ENCODE measurements at regions not wholly inside any gene's neighbourhood (a gene's known extent, or its start where the extent isn't known, plus 50 kb on each side); places are given as distances from the start of the nearest gene placed in this dataset.

GRCh38 chr11:123361110-123361509, 69.0 kb upstream of the GRAMD1B start:
- no peaks in the 10 kb centered on the region for H3K36me3 Mint-ChIP-seq (ENCODE audit: low read depth)
- Histone ChIP-seq H3K36me3 (ENCODE audit: control insufficient read depth, insufficient read depth, low read length) (no peaks in the 10 kb centered on the region), H3K4me3 (ENCODE audit: low read length) (no peak overlapping the region), H3K27ac (ENCODE audit: low read depth, low read length) (no peak overlapping the region), H3K27me3 (ENCODE audit: control insufficient read depth, insufficient read depth, low read length, poor library complexity, severe bottlenecking) (peaks cover 70% of the 10 kb centered on the region), H3K9ac (ENCODE audit: extremely low read depth, low read length, poor library complexity, severe bottlenecking) (no peak overlapping the region), H3K9me3 (ENCODE audit: control insufficient read depth, low read length) (no peaks in the 10 kb centered on the region), H3K4me1 (ENCODE audit: control insufficient read depth, insufficient read depth, low read length) (peaks cover 3% of the 10 kb centered on the region)
- peaks cover 8% of the 10 kb centered on the region for H3K4me1 Mint-ChIP-seq
- WGBS, 2 experiments (ENCODE audit: insufficient coverage in 1 of 2, insufficient read length in 1 of 2), result 91 to 100% methylated on average over 1 of the region's 1 CpG
- peaks cover 80% of the 10 kb centered on the region for H3K27me3 Mint-ChIP-seq (ENCODE audit: insufficient read depth)
- H3K4me3 Mint-ChIP-seq, result no peak overlapping the region
- H3K9me3 Mint-ChIP-seq, result no peaks in the 10 kb centered on the region
- DNase-seq, result no peak
- no peak overlapping the region for H3K27ac Mint-ChIP-seq
- no peak for TF ChIP-seq CTCF (conservative IDR thresholded peaks at IDR 0.05)

GRCh38 chr11:123360267-123360936, 69.7 kb upstream of the GRAMD1B start:
- H3K36me3 ChIP-seq (ENCODE audit: control insufficient read depth, insufficient read depth, low read length), result no peaks in the 10 kb centered on the region
- no peak overlapping the region for H3K27ac ChIP-seq (ENCODE audit: low read depth, low read length)
- H3K27me3 Mint-ChIP-seq (ENCODE audit: insufficient read depth), result peaks cover 87% of the 10 kb centered on the region
- H3K4me3 Mint-ChIP-seq, result no peak overlapping the region
- peaks cover 70% of the 10 kb centered on the region for H3K27me3 ChIP-seq (ENCODE audit: control insufficient read depth, insufficient read depth, low read length, poor library complexity, severe bottlenecking)
- no peak for TF ChIP-seq CTCF (conservative IDR thresholded peaks at IDR 0.05)
- no peaks in the 10 kb centered on the region for H3K9me3 Mint-ChIP-seq
- no peak for DNase-seq
- H3K9ac ChIP-seq (ENCODE audit: extremely low read depth, low read length, poor library complexity, severe bottlenecking), result no peak overlapping the region
- no peaks in the 10 kb centered on the region for H3K9me3 ChIP-seq (ENCODE audit: control insufficient read depth, low read length)
- H3K36me3 Mint-ChIP-seq (ENCODE audit: low read depth), result no peaks in the 10 kb centered on the region
- peaks cover 8% of the 10 kb centered on the region for H3K4me1 Mint-ChIP-seq
- no peak overlapping the region for H3K27ac Mint-ChIP-seq
- WGBS, 2 experiments (ENCODE audit: insufficient coverage in 1 of 2, insufficient read length in 1 of 2), result 98 to 100% methylated on average over 3 to 10 of the region's 10 CpGs
- peaks cover 3% of the 10 kb centered on the region for H3K4me1 ChIP-seq (ENCODE audit: control insufficient read depth, insufficient read depth, low read length)
- no peak overlapping the region for H3K4me3 ChIP-seq (ENCODE audit: low read length)

- Mint-ChIP-seq H3K4me1 (peaks cover 9% of the 10 kb centered on the region), H3K36me3 (ENCODE audit: low read depth) (no peaks in the 10 kb centered on the region), H3K27me3 (ENCODE audit: insufficient read depth) (peaks cover 88% of the 10 kb centered on the region), H3K27ac (no peak overlapping the region), H3K9me3 (no peaks in the 10 kb centered on the region), H3K4me3 (peak overlapping the region; percentile 76)
- Histone ChIP-seq H3K9me3 (ENCODE audit: control insufficient read depth, low read length) (no peaks in the 10 kb centered on the region), H3K4me1 (ENCODE audit: control insufficient read depth, insufficient read depth, low read length) (peaks cover 2% of the 10 kb centered on the region), H3K27me3 (ENCODE audit: control insufficient read depth, insufficient read depth, low read length, poor library complexity, severe bottlenecking) (peaks cover 66% of the 10 kb centered on the region), H3K27ac (ENCODE audit: low read depth, low read length) (no peak overlapping the region), H3K9ac (ENCODE audit: extremely low read depth, low read length, poor library complexity, severe bottlenecking) (no peak overlapping the region), H3K4me3 (ENCODE audit: low read length) (peak overlapping the region; percentile 80), H3K36me3 (ENCODE audit: control insufficient read depth, insufficient read depth, low read length) (no peaks in the 10 kb centered on the region)
- peak; percentile 50 for TF ChIP-seq CTCF (conservative IDR thresholded peaks at IDR 0.05)
- WGBS, 2 experiments (ENCODE audit: insufficient coverage in 1 of 2, insufficient read length in 1 of 2), result 2% methylated on average over 24 to 58 of the region's 58 CpGs
- peak; percentile 72 for DNase-seq
These were observed 71.9 kb upstream of the GRAMD1B start for GRCh38 chr11:123357990-123358827.

All from endodermal cell (in vitro differentiated cells).